ENCODE measurements at regions not wholly inside any gene's neighbourhood (a gene's known extent, or its start where the extent isn't known, plus 50 kb on each side); places are given as distances from the start of the nearest gene placed in this dataset.

GRCh38 chr9:107119735-107120134 lies 163.3 kb upstream of the RAD23B start:
- no peak for DNase-seq

GRCh38 chr9:107123389-107123788 lies 159.7 kb upstream of the RAD23B start:
- no peak for DNase-seq

GRCh38 chr9:107127608-107128007 lies 155.5 kb upstream of the RAD23B start:
- DNase-seq, result no peak

GRCh38 chr9:107131108-107131799 lies 151.8 kb upstream of the RAD23B start:
- no peak for DNase-seq

- DNase-seq, result no peak
These were observed 146.8 kb upstream of the RAD23B start for GRCh38 chr9:107136296-107136695.

GRCh38 chr9:107137495-107138202 lies 145.4 kb upstream of the RAD23B start:
- no peak for DNase-seq

- no peak for DNase-seq
These were observed 144.7 kb upstream of the RAD23B start for GRCh38 chr9:107138261-107138992.

- no peak for DNase-seq
These were observed 141.1 kb upstream of the RAD23B start for GRCh38 chr9:107141967-107142366.

- DNase-seq, result no peak
These were observed 140.6 kb upstream of the RAD23B start for GRCh38 chr9:107142430-107142829.

- DNase-seq, result no peak
These were observed 140.0 kb upstream of the RAD23B start for GRCh38 chr9:107142896-107143603.

- DNase-seq, result no peak
These were observed 138.6 kb upstream of the RAD23B start for GRCh38 chr9:107144475-107144874.

GRCh38 chr9:107147134-107147533 lies 135.9 kb upstream of the RAD23B start:
- DNase-seq, result no peak

GRCh38 chr9:107148216-107148615 lies 134.9 kb upstream of the RAD23B start:
- no peak for DNase-seq

- DNase-seq, result no peak
These were observed 133.3 kb upstream of the RAD23B start for GRCh38 chr9:107149756-107150155.

GRCh38 chr9:107153336-107153735 lies 129.7 kb upstream of the RAD23B start:
- DNase-seq, result no peak

GRCh38 chr9:107154291-107154690 lies 128.8 kb upstream of the RAD23B start:
- no peak for DNase-seq

- no peak for DNase-seq
These were observed 128.3 kb upstream of the RAD23B start for GRCh38 chr9:107154766-107155165.

GRCh38 chr9:107155244-107155817 lies 127.7 kb upstream of the RAD23B start:
- no peak for DNase-seq

- DNase-seq, result no peak
These were observed 124.8 kb upstream of the RAD23B start for GRCh38 chr9:107158321-107158720.

- DNase-seq, result no peak
These were observed 121.7 kb upstream of the RAD23B start for GRCh38 chr9:107161338-107161737.

GRCh38 chr9:107163370-107163769 lies 119.7 kb upstream of the RAD23B start:
- DNase-seq, result no peak

- no peak for DNase-seq
These were observed 113.3 kb upstream of the RAD23B start for GRCh38 chr9:107169796-107170195.

- DNase-seq, result no peak
These were observed 112.3 kb upstream of the RAD23B start for GRCh38 chr9:107170801-107171200.

Measured in left hindlimb (tissue), 1 donor.